MM.1S (cell line): ENCODE measurements at regions not wholly inside any gene's neighbourhood (a gene's known extent, or its start where the extent isn't known, plus 50 kb on each side); places are given as distances from the start of the nearest gene placed in this dataset.

Experiments used
- DNase-seq: peaks from one replicate; pipeline ENCODE4 v3.0.0-alpha.2; 2015
- H2AFZ ChIP-seq: fragments of 300-600 bp; sonication (generic); 2 replicates; pipeline ENCODE4 v1.6.0; 2016; ENCODE audit warnings: antibody characterized with exemption, low read length
- H3F3A ChIP-seq: fragments of 300-600 bp; sonication (generic); 2 replicates; pipeline ENCODE4 v1.6.1; 2016; ENCODE audit warnings: mild to moderate bottlenecking, antibody characterized with exemption, low read length, moderate library complexity, mixed read lengths; ENCODE audit not compliant: insufficient read depth
- H3K27ac ChIP-seq: fragments of 300-600 bp; sonication (generic); 2 replicates; pipeline ENCODE4 v1.5.1; 2016; ENCODE audit warnings: mild to moderate bottlenecking, low read length
- H3K27me3 ChIP-seq: fragments of 300-600 bp; sonication (generic); replicated peaks from 2 replicates; pipeline ENCODE4 v1.6.0; 2016; ENCODE audit warnings: low read length; ENCODE audit not compliant: insufficient read depth
- H3K36me3 ChIP-seq: fragments of 300-600 bp; sonication (generic); replicated peaks from 2 replicates; pipeline ENCODE4 v1.6.1; 2016; ENCODE audit warnings: mild to moderate bottlenecking, low read length, mixed read lengths; ENCODE audit not compliant: insufficient read depth
- H3K4me1 ChIP-seq: fragments of 300-600 bp; sonication (generic); 2 replicates; pipeline ENCODE4 v1.6.1; 2016; ENCODE audit warnings: low read length, mixed read lengths
- H3K4me2 ChIP-seq: fragments of 300-600 bp; sonication (generic); 2 replicates; pipeline ENCODE4 v1.6.0; 2016; ENCODE audit warnings: low read depth, low read length
- H3K4me3 ChIP-seq: fragments of 300-600 bp; sonication (generic); 2 replicates; pipeline ENCODE4 v1.5.1; 2016; ENCODE audit warnings: low read length, mixed read lengths
- H3K79me2 ChIP-seq: fragments of 300-600 bp; sonication (generic); 2 replicates; pipeline ENCODE4 v1.6.1; 2016; ENCODE audit warnings: mixed run types, low read length, mixed read lengths
- H3K9ac ChIP-seq: fragments of 300-600 bp; sonication (generic); 2 replicates; pipeline ENCODE4 v1.6.1; 2016; ENCODE audit warnings: low read length, mixed read lengths
- H3K9me2 ChIP-seq: fragments of 300-600 bp; sonication (generic); replicated peaks from 2 replicates; pipeline ENCODE4 v1.6.1; 2016; ENCODE audit warnings: mild to moderate bottlenecking, low read length, mixed read lengths; ENCODE audit not compliant: insufficient read depth
- H3K9me3 ChIP-seq: fragments of 300-600 bp; sonication (generic); replicated peaks from 2 replicates; pipeline ENCODE4 v1.6.1; 2016; ENCODE audit warnings: mild to moderate bottlenecking, low read length, mixed read lengths; ENCODE audit not compliant: insufficient read depth
- H4K20me1 ChIP-seq: fragments of 300-600 bp; sonication (generic); 2 replicates; pipeline ENCODE4 v1.6.1; 2016; ENCODE audit warnings: mild to moderate bottlenecking, low read length, moderate library complexity, mixed read lengths; ENCODE audit not compliant: insufficient read depth
- CTCF ChIP-seq: fragments of 300-600 bp; sonication (generic); IDR thresholded peaks from 2 replicates; pipeline ENCODE4 v1.5.1; 2016; ENCODE audit warnings: antibody characterized with exemption, low read length, mixed read lengths
- EZH2 ChIP-seq: fragments of 300-600 bp; sonication (generic); optimal IDR thresholded peaks from 2 replicates; pipeline ENCODE3; 2017; ENCODE audit warnings: low read depth, mild to moderate bottlenecking, antibody characterized with exemption, low read length, mixed read lengths
- EZH2phosphoT487 ChIP-seq: fragments of 300-600 bp; sonication (generic); IDR thresholded peaks from 2 replicates; pipeline ENCODE4 v1.6.1; 2018; ENCODE audit warnings: antibody characterized with exemption, low read length

GRCh38 chr14:61151251-61151650, 129.9 kb downstream of the TMEM30B start:
- Histone ChIP-seq H3K4me1 (no peaks in the 10 kb centered on the region), H3F3A (no peaks in the 10 kb centered on the region), H3K27me3 (no peaks in the 10 kb centered on the region), H3K27ac (no peak overlapping the region), H3K9me2 (no peaks in the 10 kb centered on the region), H3K36me3 (no peaks in the 10 kb centered on the region), H3K4me2 (no peak overlapping the region), H2AFZ (no peak overlapping the region), H4K20me1 (no peaks in the 10 kb centered on the region), H3K9me3 (no peaks in the 10 kb centered on the region), H3K79me2 (no peaks in the 10 kb centered on the region), H3K9ac (no peak overlapping the region), H3K4me3 (no peak overlapping the region)
- DNase-seq, result no peak
- TF ChIP-seq CTCF (no peak), EZH2phosphoT487 (no peak), EZH2 (no peak)

- no peaks in the 10 kb centered on the region for H3K27me3 ChIP-seq
- TF ChIP-seq CTCF (no peak), EZH2phosphoT487 (no peak), EZH2 (no peak)
- H3K36me3 ChIP-seq, result no peaks in the 10 kb centered on the region
- H3K4me3 ChIP-seq, result no peak overlapping the region
- H3K9ac ChIP-seq, result no peak overlapping the region
- no peak overlapping the region for H2AFZ ChIP-seq
- H3K9me3 ChIP-seq, result no peaks in the 10 kb centered on the region
- no peaks in the 10 kb centered on the region for H3K9me2 ChIP-seq
- no peaks in the 10 kb centered on the region for H3K4me1 ChIP-seq
- no peak overlapping the region for H3K4me2 ChIP-seq
- no peaks in the 10 kb centered on the region for H3F3A ChIP-seq
- H4K20me1 ChIP-seq, result no peaks in the 10 kb centered on the region
- no peak overlapping the region for H3K27ac ChIP-seq
- DNase-seq, result no peak
- no peaks in the 10 kb centered on the region for H3K79me2 ChIP-seq
These were observed 130.3 kb downstream of the TMEM30B start for GRCh38 chr14:61150851-61151250.

- H3F3A ChIP-seq, result no peaks in the 10 kb centered on the region
- H3K4me2 ChIP-seq, result no peak overlapping the region
- no peaks in the 10 kb centered on the region for H4K20me1 ChIP-seq
- no peak overlapping the region for H3K27ac ChIP-seq
- H3K9me2 ChIP-seq, result no peaks in the 10 kb centered on the region
- H3K9ac ChIP-seq, result no peak overlapping the region
- no peaks in the 10 kb centered on the region for H3K79me2 ChIP-seq
- H3K4me3 ChIP-seq, result no peak overlapping the region
- no peaks in the 10 kb centered on the region for H3K27me3 ChIP-seq
- no peaks in the 10 kb centered on the region for H3K9me3 ChIP-seq
- no peak for TF ChIP-seq CTCF
- TF ChIP-seq EZH2, result no peak
- TF ChIP-seq EZH2phosphoT487, result no peak
- H3K4me1 ChIP-seq, result no peaks in the 10 kb centered on the region
- H3K36me3 ChIP-seq, result no peaks in the 10 kb centered on the region
- no peak overlapping the region for H2AFZ ChIP-seq
- DNase-seq, result no peak
These were observed 131.2 kb downstream of the TMEM30B start for GRCh38 chr14:61149896-61150295.
